ENCODE measurements at regions not wholly inside any gene's neighbourhood (a gene's known extent, or its start where the extent isn't known, plus 50 kb on each side); places are given as distances from the start of the nearest gene placed in this dataset.

DNA sequence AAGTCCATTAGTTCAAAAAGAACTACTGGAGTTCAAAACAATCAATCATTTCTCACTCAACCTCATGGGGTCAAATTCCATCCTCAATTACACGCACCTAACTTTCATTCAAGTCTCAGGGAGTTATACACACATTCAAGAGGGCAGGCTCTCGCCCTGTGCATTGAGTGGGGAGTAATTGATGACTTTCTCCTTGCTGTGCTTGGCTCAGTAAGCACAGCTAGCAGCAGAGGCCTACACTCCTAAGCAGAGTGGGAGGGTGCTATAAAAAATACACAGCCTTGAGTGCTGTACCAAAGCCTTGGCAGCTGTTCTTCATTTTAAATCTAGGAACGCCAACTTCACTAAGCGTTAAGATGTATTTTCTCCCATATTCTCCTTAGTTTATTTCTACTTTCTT, 958.3 kb upstream of the ADGRL3 start:
- Histone ChIP-seq H3T11ph (ENCODE audit: low read length) (no peak overlapping the region), H3K56ac (ENCODE audit: insufficient read length, low read depth, low read length) (no peak overlapping the region), H3K79me2 (ENCODE audit: insufficient read depth, low read length) (no peaks in the 10 kb centered on the region), H2BK12ac (ENCODE audit: insufficient read length, low read depth, low read length) (no peak overlapping the region), H3K14ac (ENCODE audit: insufficient read depth, low read length) (no peak overlapping the region), H4K8ac (replicated peaks; ENCODE audit: insufficient read length, low read depth, low read length) (no peak overlapping the region), H2BK120ac (ENCODE audit: low read depth, low read length, poor library complexity, severe bottlenecking) (no peak overlapping the region), H3K4me1 (ENCODE audit: insufficient read depth, low read length) (0 out of 2 replicates have a peak, but pooled peaks cover 4% of the 10 kb centered on the region), H3K18ac (ENCODE audit: insufficient read length, low read depth, low read length) (no peak overlapping the region), H4K91ac (ENCODE audit: insufficient read length, low read depth, low read length) (no peak overlapping the region), H4K20me1 (ENCODE audit: control insufficient read depth, insufficient read depth, insufficient read length) (no peaks in the 10 kb centered on the region), H3K9ac (ENCODE audit: extremely low read depth, insufficient read length, low read length) (no peak overlapping the region), H3K9me3 (ENCODE audit: control insufficient read depth, low read depth, low read length) (no peaks in the 10 kb centered on the region), H3K79me1 (ENCODE audit: insufficient read depth, low read depth, low read length, poor library complexity, severe bottlenecking) (no peaks in the 10 kb centered on the region), H3K4ac (ENCODE audit: low read depth, low read length) (no peak overlapping the region), H2BK5ac (ENCODE audit: insufficient read length, low read length) (no peak overlapping the region), H3K23ac (ENCODE audit: insufficient read length, low read depth, low read length) (no peak overlapping the region), H3K23me2 (ENCODE audit: insufficient read length, low read depth, low read length, poor library complexity, severe bottlenecking) (no peaks in the 10 kb centered on the region), H2AK5ac (ENCODE audit: insufficient read length, low read length) (no peak overlapping the region), H3K27ac (ENCODE audit: insufficient read length, low read depth, low read length) (no peak overlapping the region), H2BK15ac (ENCODE audit: low read depth, low read length) (no peak overlapping the region), H2AFZ (ENCODE audit: low read length) (no peak overlapping the region), H2BK20ac (ENCODE audit: low read depth, low read length, poor library complexity, severe bottlenecking) (no peak overlapping the region), H4K5ac (ENCODE audit: insufficient read length, low read depth, low read length) (no peak overlapping the region), H3K27me3 (ENCODE audit: insufficient read depth, low read length) (no peaks in the 10 kb centered on the region), H3K4me2 (ENCODE audit: insufficient read depth, insufficient read length, low read length) (no peak overlapping the region)
- H3K9me3 Mint-ChIP-seq = no peaks in the 10 kb centered on the region
- no peak overlapping the region for H3K4me3 Mint-ChIP-seq
- no peak for DNase-seq
- peaks cover 3 to 5% of the 10 kb centered on the region in 2 experiments; a peak in 2 of 4 replicates for H3K4me1 Mint-ChIP-seq
- no peaks in the 10 kb centered on the region for H3K36me3 Mint-ChIP-seq (ENCODE audit: insufficient read depth in 1 of 3, low read depth in 3 of 3)
- WGBS (ENCODE audit: extremely low coverage, insufficient read length, low lambda C conversion rate) = no CpG with 5 or more reads among the region's 4 CpGs
- no peak overlapping the region; a peak in 1 of 7 replicates for H3K27ac Mint-ChIP-seq
- no peaks in the 10 kb centered on the region for H3K27me3 Mint-ChIP-seq (ENCODE audit: low read depth)
- TF ChIP-seq, protein P1, sequence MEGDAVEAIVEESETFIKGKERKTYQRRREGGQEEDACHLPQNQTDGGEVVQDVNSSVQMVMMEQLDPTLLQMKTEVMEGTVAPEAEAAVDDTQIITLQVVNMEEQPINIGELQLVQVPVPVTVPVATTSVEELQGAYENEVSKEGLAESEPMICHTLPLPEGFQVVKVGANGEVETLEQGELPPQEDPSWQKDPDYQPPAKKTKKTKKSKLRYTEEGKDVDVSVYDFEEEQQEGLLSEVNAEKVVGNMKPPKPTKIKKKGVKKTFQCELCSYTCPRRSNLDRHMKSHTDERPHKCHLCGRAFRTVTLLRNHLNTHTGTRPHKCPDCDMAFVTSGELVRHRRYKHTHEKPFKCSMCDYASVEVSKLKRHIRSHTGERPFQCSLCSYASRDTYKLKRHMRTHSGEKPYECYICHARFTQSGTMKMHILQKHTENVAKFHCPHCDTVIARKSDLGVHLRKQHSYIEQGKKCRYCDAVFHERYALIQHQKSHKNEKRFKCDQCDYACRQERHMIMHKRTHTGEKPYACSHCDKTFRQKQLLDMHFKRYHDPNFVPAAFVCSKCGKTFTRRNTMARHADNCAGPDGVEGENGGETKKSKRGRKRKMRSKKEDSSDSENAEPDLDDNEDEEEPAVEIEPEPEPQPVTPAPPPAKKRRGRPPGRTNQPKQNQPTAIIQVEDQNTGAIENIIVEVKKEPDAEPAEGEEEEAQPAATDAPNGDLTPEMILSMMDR (conservative IDR thresholded peaks at IDR 0.05) = no peak

Measured in H9 (cell line).